ENCODE measurements at regions not wholly inside any gene's neighbourhood (a gene's known extent, or its start where the extent isn't known, plus 50 kb on each side); places are given as distances from the start of the nearest gene placed in this dataset.
"Not testable (repeated sequence)": the region's sequence is repeated elsewhere in the genome, so short reads cannot be mapped to it uniquely, and the experiment has no call there.

DNA sequence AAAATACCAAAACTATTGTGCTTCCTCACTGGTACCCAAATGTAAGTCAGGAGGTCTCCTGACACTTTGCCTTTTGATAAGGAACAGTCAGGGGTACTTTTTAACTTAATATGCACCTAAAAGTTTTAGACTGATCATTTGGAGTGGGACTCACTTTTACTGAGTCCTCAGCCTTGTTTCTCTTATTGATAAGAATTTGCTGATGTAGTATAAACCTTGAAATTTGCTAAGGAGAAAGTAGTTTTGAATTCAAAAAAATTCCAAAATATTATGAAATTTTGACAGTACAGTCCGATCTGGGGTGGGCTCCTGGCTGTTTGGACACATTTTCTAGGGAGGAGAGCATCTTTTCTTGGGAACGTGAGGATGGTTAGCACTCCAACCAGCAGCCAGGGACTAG, 91.4 kb upstream of the GATB start:
- ChIA-PET POLR2A (interaction anchor here (1.1 kb wide), 1 partner anchor 500 kb away, joined by 4 read pairs; no protein-coding TSS in a partner anchor), CTCF (interaction anchor here (0.6 kb wide), 2 partner anchors 38 to 79 kb away, joined by 3 to 4 read pairs; no protein-coding TSS in a partner anchor)
- Mint-ChIP-seq H3K9me3 (ENCODE audit: unreplicated experiment) (no peaks in the 10 kb centered on the region), H3K27ac (ENCODE audit: low read depth, unreplicated experiment) (no peak overlapping the region), H3K36me3 (ENCODE audit: insufficient read depth, unreplicated experiment) (no peaks in the 10 kb centered on the region), H3K4me1 (ENCODE audit: insufficient read depth, unreplicated experiment) (peaks cover 17% of the 10 kb centered on the region), H3K27me3 (ENCODE audit: insufficient read depth, unreplicated experiment) (peaks cover 4% of the 10 kb centered on the region), H3K4me3 (ENCODE audit: unreplicated experiment) (no peak overlapping the region)
- TF ChIP-seq, protein P1, sequence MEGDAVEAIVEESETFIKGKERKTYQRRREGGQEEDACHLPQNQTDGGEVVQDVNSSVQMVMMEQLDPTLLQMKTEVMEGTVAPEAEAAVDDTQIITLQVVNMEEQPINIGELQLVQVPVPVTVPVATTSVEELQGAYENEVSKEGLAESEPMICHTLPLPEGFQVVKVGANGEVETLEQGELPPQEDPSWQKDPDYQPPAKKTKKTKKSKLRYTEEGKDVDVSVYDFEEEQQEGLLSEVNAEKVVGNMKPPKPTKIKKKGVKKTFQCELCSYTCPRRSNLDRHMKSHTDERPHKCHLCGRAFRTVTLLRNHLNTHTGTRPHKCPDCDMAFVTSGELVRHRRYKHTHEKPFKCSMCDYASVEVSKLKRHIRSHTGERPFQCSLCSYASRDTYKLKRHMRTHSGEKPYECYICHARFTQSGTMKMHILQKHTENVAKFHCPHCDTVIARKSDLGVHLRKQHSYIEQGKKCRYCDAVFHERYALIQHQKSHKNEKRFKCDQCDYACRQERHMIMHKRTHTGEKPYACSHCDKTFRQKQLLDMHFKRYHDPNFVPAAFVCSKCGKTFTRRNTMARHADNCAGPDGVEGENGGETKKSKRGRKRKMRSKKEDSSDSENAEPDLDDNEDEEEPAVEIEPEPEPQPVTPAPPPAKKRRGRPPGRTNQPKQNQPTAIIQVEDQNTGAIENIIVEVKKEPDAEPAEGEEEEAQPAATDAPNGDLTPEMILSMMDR (IDR thresholded peaks at IDR 0.05; ENCODE audit: unreplicated experiment) = no peak
- intact Hi-C loops (cut with micrococcal nuclease) = no loop called here
- no peak for DNase-seq (ENCODE audit: unreplicated experiment)
- BruUV-seq (replicated peaks) = no TSS peak

DNA sequence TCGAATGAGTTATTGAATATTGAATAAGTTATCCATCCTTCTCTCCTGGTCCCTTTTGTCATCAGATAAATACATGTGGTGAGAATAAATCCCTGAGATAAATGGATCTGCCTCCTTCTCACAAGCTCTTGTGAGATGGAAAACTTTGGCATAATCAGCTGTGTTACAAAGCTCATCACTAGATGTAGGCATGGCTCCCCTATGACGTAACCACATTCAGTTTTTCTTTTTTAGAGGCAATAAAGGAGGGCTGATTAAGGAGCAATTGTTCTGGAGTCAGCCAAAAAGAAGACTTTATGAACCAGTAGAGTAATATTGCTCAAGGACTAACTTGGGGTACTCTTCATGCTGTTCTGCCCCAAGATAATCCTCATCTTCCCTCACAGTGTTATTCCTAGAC, 90.5 kb upstream of the GATB start:
- Mint-ChIP-seq H3K9me3 (ENCODE audit: unreplicated experiment) (no peaks in the 10 kb centered on the region), H3K36me3 (ENCODE audit: insufficient read depth, unreplicated experiment) (no peaks in the 10 kb centered on the region), H3K4me1 (ENCODE audit: insufficient read depth, unreplicated experiment) (peaks cover 15% of the 10 kb centered on the region), H3K27me3 (ENCODE audit: insufficient read depth, unreplicated experiment) (no peaks in the 10 kb centered on the region), H3K27ac (ENCODE audit: low read depth, unreplicated experiment) (peak overlapping the region; percentile 32), H3K4me3 (ENCODE audit: unreplicated experiment) (no peak overlapping the region)
- TF ChIP-seq, protein P1 (IDR thresholded peaks at IDR 0.05; ENCODE audit: unreplicated experiment) = no peak
- no peak for DNase-seq (ENCODE audit: unreplicated experiment)
- intact Hi-C loops (cut with micrococcal nuclease) = no loop called here
- BruUV-seq (replicated peaks) = no TSS peak
- CTCF ChIA-PET = interaction anchor here (0.5 to 0.6 kb wide), 3 partner anchors 80 to 247 kb away, joined by 3 to 4 read pairs (median 3); no protein-coding TSS in a partner anchor
- POLR2A ChIA-PET = interaction anchor here (0.6 to 1.2 kb wide), 4 partner anchors 19 to 501 kb away, joined by 3 to 4 read pairs (median 3); partner anchors contain the start of gene GATB

DNA sequence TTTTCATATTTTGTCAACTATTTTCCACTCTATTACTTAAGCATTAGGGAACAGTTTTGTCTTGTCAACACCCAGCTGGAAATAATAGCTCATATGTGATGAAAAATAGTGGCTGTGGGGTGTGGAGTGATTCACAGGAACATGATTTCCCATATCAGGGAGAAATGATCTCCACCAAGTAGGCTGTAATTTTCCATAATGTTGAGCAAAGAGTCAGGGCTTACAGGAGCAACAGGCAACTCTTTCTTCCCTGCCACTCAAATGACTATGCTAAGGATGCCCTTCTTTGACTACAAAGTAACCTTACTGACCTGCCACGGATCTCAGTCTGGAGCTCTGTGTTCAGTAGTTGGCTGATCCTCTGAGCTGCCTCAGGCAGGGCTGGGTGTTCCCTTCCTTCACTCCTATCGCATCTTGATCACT, 90.0 kb upstream of the GATB start:
- POLR2A ChIA-PET = interaction anchor here (0.5 to 1.2 kb wide), 4 partner anchors 19 to 502 kb away, joined by 3 to 4 read pairs (median 4); partner anchors contain the start of gene GATB
- TF ChIP-seq, protein P1 (IDR thresholded peaks at IDR 0.05; ENCODE audit: unreplicated experiment) = no peak
- BruUV-seq (replicated peaks) = no TSS peak
- H3K36me3 Mint-ChIP-seq (ENCODE audit: insufficient read depth, unreplicated experiment) = no peaks in the 10 kb centered on the region
- no peaks in the 10 kb centered on the region for H3K27me3 Mint-ChIP-seq (ENCODE audit: insufficient read depth, unreplicated experiment)
- intact Hi-C loops (cut with micrococcal nuclease) = no loop called here
- H3K4me1 Mint-ChIP-seq (ENCODE audit: insufficient read depth, unreplicated experiment) = peaks cover 15% of the 10 kb centered on the region
- CTCF ChIA-PET = interaction anchor here (0.5 to 0.6 kb wide), 2 partner anchors 105 to 247 kb away, joined by 3 read pairs; no protein-coding TSS in a partner anchor
- H3K9me3 Mint-ChIP-seq (ENCODE audit: unreplicated experiment) = no peaks in the 10 kb centered on the region
- H3K27ac Mint-ChIP-seq (ENCODE audit: low read depth, unreplicated experiment) = peak overlapping the region; percentile 32
- H3K4me3 Mint-ChIP-seq (ENCODE audit: unreplicated experiment) = no peak overlapping the region
- DNase-seq (ENCODE audit: unreplicated experiment) = peak; percentile 10

- H3K4me1 Mint-ChIP-seq (ENCODE audit: insufficient read depth, unreplicated experiment); DNase-seq (ENCODE audit: unreplicated experiment); BruUV-seq (replicated peaks); POLR2A ChIA-PET; H3K4me3 Mint-ChIP-seq (ENCODE audit: unreplicated experiment); H3K27me3 Mint-ChIP-seq (ENCODE audit: insufficient read depth, unreplicated experiment); H3K36me3 Mint-ChIP-seq (ENCODE audit: insufficient read depth, unreplicated experiment); intact Hi-C loops (cut with micrococcal nuclease); CTCF ChIA-PET; H3K27ac Mint-ChIP-seq (ENCODE audit: low read depth, unreplicated experiment); H3K9me3 Mint-ChIP-seq (ENCODE audit: unreplicated experiment): not testable (repeated sequence)
Measured at GRCh38 chr4:151845551-151845950, 84.7 kb upstream of the GATB start.

Measured in MCF 10A (cell line).